IMR-90 (cell line): ENCODE measurements at regions not wholly inside any gene's neighbourhood (a gene's known extent, or its start where the extent isn't known, plus 50 kb on each side); places are given as distances from the start of the nearest gene placed in this dataset.

Experiments
- ATAC-seq: fragments of 200-7000 bp; cut with Tn5 transposase; 2 replicates; pipeline ENCODE4 v1.9.1; 2020; ENCODE audit warnings: low read depth, mild to moderate bottlenecking, moderate library complexity
- BruUV-seq: library from RNA; stranded (reverse); fragments of 400-500 nt; replicated peaks from 2 replicates; lab custom pipeline; 2021; lab: Mats Ljungman, UMichigan
- CTCF ChIA-PET: fragments of 300-600 bp; formaldehyde crosslinking; extraction: SDS; loops from one replicate; lab custom pipeline; 2021; ENCODE audit warnings: antibody characterized with exemption; lab: Yijun Ruan, JAX
- POLR2A ChIA-PET: fragments of 300-600 bp; sonication (Branson Sonifier 250); formaldehyde crosslinking; loops from one replicate; lab custom pipeline; 2022; ENCODE audit warnings: antibody characterized with exemption; ENCODE audit not compliant: unreplicated experiment; lab: Charles Lee
- DNase-seq: peaks from one replicate; pipeline ENCODE4 v3.0.0; 2013
- H2AFZ ChIP-seq: replicated peaks from 2 replicates; pipeline ENCODE3; 2013; ENCODE audit warnings: low read length, mild to moderate bottlenecking; ENCODE audit not compliant: poor library complexity
- H2AK5ac ChIP-seq: 2 replicates; pipeline ENCODE4 v1.6.1; 2013; ENCODE audit warnings: low read depth, low read length, inconsistent platforms
- H2AK9ac ChIP-seq: replicated peaks from 2 replicates; pipeline ENCODE3; 2013; ENCODE audit warnings: mild to moderate bottlenecking, low read depth, low read length, moderate library complexity; ENCODE audit not compliant: poor library complexity
- H2BK120ac ChIP-seq: 2 replicates; pipeline ENCODE4 v1.6.1; 2013; ENCODE audit warnings: low read depth, low read length, inconsistent platforms
- H2BK15ac ChIP-seq: 3 replicates; pipeline ENCODE4 v1.6.1; 2013; ENCODE audit warnings: low read depth, low read length, inconsistent platforms
- H2BK20ac ChIP-seq: 2 replicates; pipeline ENCODE4 v1.6.1; 2013; ENCODE audit warnings: low read depth, mild to moderate bottlenecking, inconsistent platforms, low read length, moderate library complexity
- H2BK5ac ChIP-seq: 2 replicates; pipeline ENCODE4 v1.6.1; 2013; ENCODE audit warnings: mild to moderate bottlenecking, low read depth, low read length, inconsistent platforms; ENCODE audit not compliant: poor library complexity, severe bottlenecking
- H3K14ac ChIP-seq: replicated peaks from 2 replicates; pipeline ENCODE4 v1.6.1; 2013; ENCODE audit warnings: low read depth, low read length, inconsistent platforms
- H3K18ac ChIP-seq: 2 replicates; pipeline ENCODE4 v1.6.1; 2013; ENCODE audit warnings: low read depth, low read length, control low read depth
- H3K23ac ChIP-seq: 2 replicates; pipeline ENCODE4 v1.6.1; 2013; ENCODE audit warnings: low read depth, low read length, inconsistent platforms
- H3K27ac ChIP-seq: 2 replicates; pipeline ENCODE4 v1.5.1; 2013; ENCODE audit warnings: mild to moderate bottlenecking, control low read depth, low read length; ENCODE audit not compliant: insufficient read depth
- H3K27me3 ChIP-seq: 2 replicates; pipeline ENCODE4 v1.6.1; 2013; ENCODE audit warnings: low read length; ENCODE audit not compliant: control insufficient read depth, insufficient read depth
- H3K36me3 ChIP-seq: 2 replicates; pipeline ENCODE4 v1.6.1; 2013; ENCODE audit warnings: low read length, mixed read lengths; ENCODE audit not compliant: control insufficient read depth, insufficient read depth
- H3K4ac ChIP-seq: 2 replicates; pipeline ENCODE4 v1.6.1; 2013; ENCODE audit warnings: low read depth, low read length, inconsistent platforms
- H3K4me1 ChIP-seq: 2 replicates; pipeline ENCODE4 v1.6.1; 2013; ENCODE audit warnings: low read length, mixed read lengths; ENCODE audit not compliant: control insufficient read depth, insufficient read depth
- H3K4me2 ChIP-seq: 2 replicates; pipeline ENCODE4 v1.6.1; 2013; ENCODE audit warnings: low read depth, mild to moderate bottlenecking, control low read depth, low read length, moderate library complexity
- H3K4me3 ChIP-seq: 2 replicates; pipeline ENCODE4 v1.5.1; 2013; ENCODE audit warnings: low read depth, mild to moderate bottlenecking, control low read depth, low read length, moderate library complexity; ENCODE audit not compliant: insufficient read depth
- H3K56ac ChIP-seq: 2 replicates; pipeline ENCODE4 v1.6.1; 2013; ENCODE audit warnings: low read length, inconsistent platforms; ENCODE audit not compliant: insufficient read depth; ENCODE audit errors: extremely low read depth
- H3K79me1 ChIP-seq, 2 experiments: 2 replicates each; pipeline ENCODE4 v1.6.1; 2013; ENCODE audit warnings: low read length in 2 of 2, inconsistent platforms in 1 of 2, low read depth in 1 of 2
- H3K9ac ChIP-seq: 2 replicates; pipeline ENCODE4 v1.6.1; 2013; ENCODE audit warnings: low read depth, low read length, control low read depth
- H3K9me1 ChIP-seq: 2 replicates; pipeline ENCODE4 v1.6.1; 2013; ENCODE audit warnings: low read length, inconsistent platforms; ENCODE audit not compliant: insufficient read depth
- H3K9me3 ChIP-seq: 2 replicates; pipeline ENCODE4 v1.6.1; 2013; ENCODE audit warnings: low read length; ENCODE audit not compliant: control insufficient read depth, insufficient read depth
- H4K20me1 ChIP-seq: 2 replicates; pipeline ENCODE4 v1.6.1; 2013; ENCODE audit warnings: low read length, inconsistent platforms; ENCODE audit not compliant: insufficient read depth
- H4K5ac ChIP-seq: 2 replicates; pipeline ENCODE4 v1.6.1; 2013; ENCODE audit warnings: mild to moderate bottlenecking, low read depth, low read length, control low read depth
- H4K8ac ChIP-seq, 2 experiments: 2 replicates each; pipeline ENCODE4 v1.6.1; 2013; ENCODE audit warnings: low read depth in 2 of 2, low read length in 2 of 2, control low read depth in 1 of 2, inconsistent platforms in 1 of 2
- H4K91ac ChIP-seq: 2 replicates; pipeline ENCODE4 v1.6.1; 2013; ENCODE audit warnings: low read depth, low read length, inconsistent platforms; ENCODE audit not compliant: insufficient read depth
- BHLHE40 ChIP-seq: fragments of 150-350 bp; IDR thresholded peaks from 2 replicates; pipeline ENCODE4 v1.6.1; 2016; ENCODE audit warnings: mild to moderate bottlenecking, low read depth, low read length
- CHD1 ChIP-seq: IDR thresholded peaks from 2 replicates; pipeline ENCODE4 v1.6.1; 2012; ENCODE audit warnings: low read depth, low read length, improper control_type of control experiment
- ELK1 ChIP-seq: fragments of 150-350 bp; IDR thresholded peaks from 2 replicates; pipeline ENCODE4 v1.6.1; 2016; ENCODE audit warnings: low read depth, mild to moderate bottlenecking, low read length, moderate library complexity, borderline replicate concordance
- FOS ChIP-seq: fragments of 150-350 bp; IDR thresholded peaks from 2 replicates; pipeline ENCODE4 v1.6.1; 2016; ENCODE audit warnings: low read depth, low read length
- MAFK ChIP-seq: IDR thresholded peaks from 2 replicates; pipeline ENCODE4 v1.6.1; 2012; ENCODE audit warnings: low read depth, low read length, improper control_type of control experiment
- MAZ ChIP-seq: IDR thresholded peaks from 2 replicates; pipeline ENCODE4 v1.6.1; 2012; ENCODE audit warnings: low read depth, mild to moderate bottlenecking, low read length, improper control_type of control experiment, moderate library complexity, borderline replicate concordance
- NFE2L2 ChIP-seq: fragments of 150-350 bp; IDR thresholded peaks from 2 replicates; pipeline ENCODE4 v1.6.1; 2016; ENCODE audit warnings: low read depth, mild to moderate bottlenecking, low read length
- POLR2A ChIP-seq: IDR thresholded peaks from 2 replicates; pipeline ENCODE4 v1.6.1; 2012; ENCODE audit warnings: mild to moderate bottlenecking, low read depth, low read length
- RAD21 ChIP-seq: IDR thresholded peaks from 2 replicates; pipeline ENCODE4 v1.6.1; 2012; ENCODE audit warnings: low read length, improper control_type of control experiment
- WGBS, 2 experiments: methylation state at CpG; one replicate each; pipeline versions ENCODE4 v1.1.5 to v1.1.7; 2013; ENCODE audit warnings: missing lambda C conversion rate in 2 of 2; ENCODE audit not compliant: insufficient read length in 1 of 2; ENCODE audit errors: extremely low coverage in 2 of 2; 5-methylcytosine and 5-hydroxymethylcytosine counted together
- dilution Hi-C: fragments of 300-500 bp; cut with HindIII; formaldehyde crosslinking; loops from one replicate; pipeline ENCODE4 v1.14.3; 2018; ENCODE audit warnings: low sequenced_read_pairs; ENCODE audit not compliant: unreplicated experiment
- in situ Hi-C: fragments of 300-500 bp; cut with MboI; formaldehyde crosslinking; loops from 3 replicates; pipeline ENCODE4 v1.14.3; 2019; ENCODE audit warnings: low sequenced_read_pairs, inconsistent platforms, mixed read lengths
- intact Hi-C: fragments of 100-400 bp; cut with micrococcal nuclease; formaldehyde crosslinking; loops from 2 replicates; pipeline ENCODE4 v1.10.0; 2022
- TF ChIP-seq, protein P1 (sequence below): fragments of 150-350 bp; IDR thresholded peaks from 2 replicates; pipeline ENCODE4 v1.6.1; 2017; ENCODE audit warnings: mild to moderate bottlenecking, antibody characterized with exemption, low read length, low read depth

GRCh38 chr13:53110181-53110580, 81.6 kb downstream of the OLFM4 start:
- H2BK5ac ChIP-seq, result no peak overlapping the region
- H4K8ac ChIP-seq, result no peak overlapping the region
- no peaks in the 10 kb centered on the region for H3K27me3 ChIP-seq
- no peak overlapping the region for H4K5ac ChIP-seq
- no peak overlapping the region for H4K91ac ChIP-seq
- no peak for DNase-seq
- no peak overlapping the region for H3K4ac ChIP-seq
- H3K9me3 ChIP-seq, result 0 out of 2 replicates have a peak, but pooled peaks cover 9% of the 10 kb centered on the region
- H3K79me1 ChIP-seq, result no peaks in the 10 kb centered on the region
- H2BK120ac ChIP-seq, result no peak overlapping the region
- in situ Hi-C loops (no loop called here), dilution Hi-C loops (no loop called here), intact Hi-C loops (no loop called here)
- no peak overlapping the region for H3K14ac ChIP-seq
- no peak overlapping the region for H2BK15ac ChIP-seq
- H2BK20ac ChIP-seq, result no peak overlapping the region
- no TSS peak for BruUV-seq
- H3K4me2 ChIP-seq, result no peak overlapping the region
- no peak for TF ChIP-seq FOS
- no peak for TF ChIP-seq POLR2A
- no peak for TF ChIP-seq MAFK
- TF ChIP-seq, protein P1, sequence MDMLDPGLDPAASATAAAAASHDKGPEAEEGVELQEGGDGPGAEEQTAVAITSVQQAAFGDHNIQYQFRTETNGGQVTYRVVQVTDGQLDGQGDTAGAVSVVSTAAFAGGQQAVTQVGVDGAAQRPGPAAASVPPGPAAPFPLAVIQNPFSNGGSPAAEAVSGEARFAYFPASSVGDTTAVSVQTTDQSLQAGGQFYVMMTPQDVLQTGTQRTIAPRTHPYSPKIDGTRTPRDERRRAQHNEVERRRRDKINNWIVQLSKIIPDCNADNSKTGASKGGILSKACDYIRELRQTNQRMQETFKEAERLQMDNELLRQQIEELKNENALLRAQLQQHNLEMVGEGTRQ, result no peak
- no peak for TF ChIP-seq RAD21
- no peak for TF ChIP-seq BHLHE40
- no peak for TF ChIP-seq NFE2L2
- TF ChIP-seq ELK1, result no peak
- TF ChIP-seq MAZ, result no peak
- TF ChIP-seq CHD1, result no peak
- ChIA-PET POLR2A (no interaction called here), CTCF (no interaction called here)
- no peak overlapping the region for H2AFZ ChIP-seq
- H3K9me1 ChIP-seq, result no peaks in the 10 kb centered on the region
- H4K20me1 ChIP-seq, result no peaks in the 10 kb centered on the region
- H3K27ac ChIP-seq, result no peak overlapping the region
- H3K4me3 ChIP-seq, result no peak overlapping the region
- WGBS, 2 experiments, result no CpG with 5 or more reads among the region's 2 CpGs
- no peak for ATAC-seq
- H3K56ac ChIP-seq, result no peak overlapping the region
- H2AK5ac ChIP-seq, result no peak overlapping the region
- H3K18ac ChIP-seq, result no peak overlapping the region
- no peaks in the 10 kb centered on the region for H3K36me3 ChIP-seq
- H3K4me1 ChIP-seq, result no peaks in the 10 kb centered on the region
- no peak overlapping the region for H3K23ac ChIP-seq
- no peak overlapping the region for H2AK9ac ChIP-seq
- no peak overlapping the region for H3K9ac ChIP-seq
